ENCODE measurements at regions not wholly inside any gene's neighbourhood (a gene's known extent, or its start where the extent isn't known, plus 50 kb on each side); places are given as distances from the start of the nearest gene placed in this dataset.
A peak's percentile ranks its signal among the peaks of the same experiment; 100 is the strongest.
"Not testable (repeated sequence)": the region's sequence is repeated elsewhere in the genome, so short reads cannot be mapped to it uniquely, and the experiment has no call there.

- not testable (repeated sequence) for H3K9me3 ChIP-seq (ENCODE audit: control insufficient read depth, low read length); H3K27ac ChIP-seq (ENCODE audit: low read depth, low read length, severe bottlenecking); H3K36me3 ChIP-seq (ENCODE audit: control insufficient read depth, insufficient read depth, low read length); H3K4me3 ChIP-seq (ENCODE audit: extremely low read depth, insufficient read depth, low read length, poor library complexity, severe bottlenecking)
- peaks cover 24% of the 10 kb centered on the region for H3K4me1 ChIP-seq (ENCODE audit: control insufficient read depth, insufficient read depth, low read length, poor library complexity, severe bottlenecking)
- 100% methylated on average over 2 of the region's 5 CpGs for WGBS, 2 experiments (ENCODE audit: insufficient coverage in 2 of 2)
Observed at GRCh38 chr14:89547047-89547446, 130.0 kb upstream of the FOXN3 start.

DNA sequence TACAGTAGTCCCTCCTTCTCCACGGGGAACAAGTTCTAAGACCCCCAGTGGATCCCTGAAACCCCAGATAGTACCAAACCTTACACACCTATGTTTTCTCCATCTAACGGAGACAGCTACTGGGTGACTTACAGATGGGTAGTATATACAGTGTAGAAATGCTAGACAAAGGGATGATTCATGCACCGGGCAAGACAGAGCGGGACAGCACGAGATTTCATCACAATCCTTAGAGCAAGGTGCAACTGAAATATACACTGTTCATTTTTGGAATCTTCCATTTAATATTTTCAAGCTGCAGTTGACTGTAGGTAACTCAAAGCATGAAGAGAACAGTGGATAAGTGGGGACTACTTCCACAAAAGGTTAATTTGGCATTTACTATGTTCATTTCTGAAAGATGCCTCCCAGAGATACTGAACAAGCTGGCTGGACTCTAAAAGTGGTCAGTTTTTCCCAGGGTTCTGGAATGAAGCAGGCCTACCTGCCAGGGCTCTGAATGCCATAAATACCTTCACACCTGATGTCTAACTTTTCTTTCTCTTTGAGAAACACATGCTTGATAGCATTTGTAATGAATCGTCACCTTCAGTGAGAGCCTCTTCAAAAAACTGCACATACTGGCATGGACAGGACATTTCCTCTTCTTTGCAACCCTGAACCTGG lies 127.7 kb upstream of the FOXN3 start:
- H3K4me1 ChIP-seq (ENCODE audit: control insufficient read depth, insufficient read depth, low read length, poor library complexity, severe bottlenecking), result peaks cover 13% of the 10 kb centered on the region
- no peaks in the 10 kb centered on the region for H3K36me3 ChIP-seq (ENCODE audit: control insufficient read depth, insufficient read depth, low read length)
- H3K4me3 ChIP-seq (ENCODE audit: extremely low read depth, insufficient read depth, low read length, poor library complexity, severe bottlenecking), result no peak overlapping the region
- WGBS, 2 experiments (ENCODE audit: insufficient coverage in 2 of 2), result 93 to 95% methylated on average over 2 to 4 of the region's 6 CpGs
- no peak overlapping the region for H3K27ac ChIP-seq (ENCODE audit: low read depth, low read length, severe bottlenecking)
- no peaks in the 10 kb centered on the region for H3K9me3 ChIP-seq (ENCODE audit: control insufficient read depth, low read length)

- WGBS, 2 experiments (ENCODE audit: insufficient coverage in 2 of 2), result 60 to 70% methylated on average over 1 to 2 of the region's 7 CpGs
- Histone ChIP-seq H3K4me3 (ENCODE audit: extremely low read depth, insufficient read depth, low read length, poor library complexity, severe bottlenecking) (no peak overlapping the region), H3K27ac (ENCODE audit: low read depth, low read length, severe bottlenecking) (peak overlapping the region; percentile 64)
Observed at GRCh38 chr14:89543425-89543790, 126.4 kb upstream of the FOXN3 start.

GRCh38 chr14:89542786-89543424 lies 125.9 kb upstream of the FOXN3 start:
- H3K4me1 ChIP-seq (ENCODE audit: control insufficient read depth, insufficient read depth, low read length, poor library complexity, severe bottlenecking), result peaks cover 6% of the 10 kb centered on the region
- peaks cover 3% of the 10 kb centered on the region for H3K36me3 ChIP-seq (ENCODE audit: control insufficient read depth, insufficient read depth, low read length)
- peak overlapping the region; percentile 64 for H3K27ac ChIP-seq (ENCODE audit: low read depth, low read length, severe bottlenecking)
- no peaks in the 10 kb centered on the region for H3K9me3 ChIP-seq (ENCODE audit: control insufficient read depth, low read length)
- 40 to 52% methylated on average over 1 to 4 of the region's 4 CpGs for WGBS, 2 experiments (ENCODE audit: insufficient coverage in 2 of 2)
- H3K4me3 ChIP-seq (ENCODE audit: extremely low read depth, insufficient read depth, low read length, poor library complexity, severe bottlenecking), result no peak overlapping the region

More at GRCh38 chr14:89543425-89543790, 126.4 kb upstream of the FOXN3 start:
- H3K36me3 ChIP-seq (ENCODE audit: control insufficient read depth, insufficient read depth, low read length), result no peaks in the 10 kb centered on the region
- H3K9me3 ChIP-seq (ENCODE audit: control insufficient read depth, low read length), result no peaks in the 10 kb centered on the region
- H3K4me1 ChIP-seq (ENCODE audit: control insufficient read depth, insufficient read depth, low read length, poor library complexity, severe bottlenecking), result peaks cover 6% of the 10 kb centered on the region

DNA sequence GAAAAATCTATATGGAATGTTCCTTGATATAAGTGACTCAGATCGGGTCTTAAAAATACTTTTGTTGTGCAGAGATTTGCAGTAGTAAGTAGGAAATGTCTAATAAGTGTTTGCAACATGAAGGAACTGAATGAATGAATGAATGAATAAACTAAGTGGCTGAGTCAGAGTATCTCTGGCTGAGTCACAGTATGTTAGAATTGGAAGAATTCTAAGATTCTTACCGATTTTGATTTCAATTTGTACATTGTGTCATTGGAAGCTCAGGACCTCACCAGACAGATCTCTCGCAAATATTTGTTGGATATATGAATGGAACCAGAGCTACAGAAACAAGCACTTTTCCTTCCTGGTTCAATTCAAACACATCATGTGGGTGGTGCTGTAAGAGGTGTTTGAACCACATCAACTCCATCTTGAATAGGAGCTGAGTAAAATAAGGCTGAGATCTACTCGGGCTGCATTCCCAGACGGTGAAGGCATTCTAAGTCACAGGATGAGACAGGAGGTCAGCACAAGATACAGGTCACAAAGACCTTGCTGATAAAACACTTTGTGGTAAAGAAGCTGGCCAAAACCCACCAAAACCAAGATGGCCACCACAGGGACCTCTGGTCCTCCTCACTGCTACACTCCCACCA lies 123.9 kb upstream of the FOXN3 start:
- Histone ChIP-seq H3K4me3 (ENCODE audit: extremely low read depth, insufficient read depth, low read length, poor library complexity, severe bottlenecking) (no peak overlapping the region), H3K27ac (ENCODE audit: low read depth, low read length, severe bottlenecking) (no peak overlapping the region), H3K9me3 (ENCODE audit: control insufficient read depth, low read length) (no peaks in the 10 kb centered on the region), H3K36me3 (ENCODE audit: control insufficient read depth, insufficient read depth, low read length) (peaks cover 3% of the 10 kb centered on the region), H3K4me1 (ENCODE audit: control insufficient read depth, insufficient read depth, low read length, poor library complexity, severe bottlenecking) (peaks cover 6% of the 10 kb centered on the region)
- WGBS, 2 experiments (ENCODE audit: insufficient coverage in 2 of 2), result 98 to 100% methylated on average over 4 to 5 of the region's 5 CpGs

DNA sequence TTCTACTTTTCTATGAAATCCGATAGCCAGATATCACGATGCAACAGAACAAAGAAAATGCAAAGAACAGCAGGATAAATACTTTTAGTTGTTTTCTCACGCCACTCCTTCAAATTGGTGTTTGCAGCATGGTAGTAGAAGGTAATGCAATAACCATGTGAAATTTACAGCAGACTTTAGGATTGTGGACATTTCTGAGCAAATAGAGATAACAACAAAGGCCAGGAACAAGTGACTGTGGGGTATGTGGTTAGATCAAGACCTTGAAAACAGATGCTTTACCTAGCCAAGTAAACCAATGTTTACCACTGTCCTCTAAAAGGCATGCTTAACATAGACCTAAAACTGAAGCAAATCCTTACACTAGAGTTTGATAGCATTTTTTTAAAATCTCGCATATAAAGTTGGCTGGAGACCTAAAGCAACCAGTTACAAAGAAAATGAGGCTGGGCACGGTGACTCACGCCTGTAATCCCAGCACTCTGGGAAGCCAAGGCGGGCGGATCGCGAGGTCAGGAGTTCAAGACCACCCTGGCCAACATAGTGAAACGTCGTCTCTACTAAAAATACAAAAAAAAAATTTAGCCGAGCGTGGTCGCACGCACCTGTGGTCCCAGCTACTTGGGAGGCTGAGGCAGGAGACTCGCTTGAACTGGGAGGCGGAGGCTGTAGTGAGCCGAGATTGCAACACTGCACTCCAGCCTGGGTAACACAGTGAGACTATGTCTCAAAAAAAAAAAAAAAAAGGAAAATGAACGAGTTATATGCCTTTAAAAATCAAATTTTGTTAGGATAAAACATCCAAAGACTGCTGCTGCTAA lies 123.2 kb upstream of the FOXN3 start:
- peaks cover 3% of the 10 kb centered on the region for H3K36me3 ChIP-seq (ENCODE audit: control insufficient read depth, insufficient read depth, low read length)
- WGBS, 2 experiments (ENCODE audit: insufficient coverage in 2 of 2), result 95 to 96% methylated on average over 16 to 17 of the region's 20 CpGs
- peaks cover 6% of the 10 kb centered on the region for H3K4me1 ChIP-seq (ENCODE audit: control insufficient read depth, insufficient read depth, low read length, poor library complexity, severe bottlenecking)
- no peaks in the 10 kb centered on the region for H3K9me3 ChIP-seq (ENCODE audit: control insufficient read depth, low read length)
- H3K27ac ChIP-seq (ENCODE audit: low read depth, low read length, severe bottlenecking), result peak overlapping the region; percentile 3
- no peak overlapping the region for H3K4me3 ChIP-seq (ENCODE audit: extremely low read depth, insufficient read depth, low read length, poor library complexity, severe bottlenecking)

DNA sequence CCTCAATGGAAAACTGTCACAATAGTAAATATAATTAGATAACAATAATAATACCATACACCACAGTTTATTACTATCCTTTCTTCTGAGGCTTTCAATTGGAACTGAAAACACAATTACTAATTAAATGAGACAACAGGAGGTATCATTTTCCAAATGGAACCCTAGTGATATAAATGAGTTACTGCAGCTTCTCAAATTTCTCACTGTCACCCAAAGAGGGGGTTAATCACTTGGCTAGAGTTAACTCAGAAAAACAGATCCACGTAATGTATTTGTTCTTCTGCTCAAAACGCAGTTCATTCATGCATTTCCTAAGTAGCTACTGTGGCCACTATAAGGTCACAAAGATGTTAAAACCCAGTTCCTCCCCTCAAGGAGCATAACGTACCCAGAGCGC lies 120.9 kb upstream of the FOXN3 start:
- Histone ChIP-seq H3K4me1 (ENCODE audit: control insufficient read depth, insufficient read depth, low read length, poor library complexity, severe bottlenecking) (peaks cover 6% of the 10 kb centered on the region), H3K27ac (ENCODE audit: low read depth, low read length, severe bottlenecking) (no peak overlapping the region), H3K9me3 (ENCODE audit: control insufficient read depth, low read length) (no peaks in the 10 kb centered on the region), H3K36me3 (ENCODE audit: control insufficient read depth, insufficient read depth, low read length) (peaks cover 3% of the 10 kb centered on the region), H3K4me3 (ENCODE audit: extremely low read depth, insufficient read depth, low read length, poor library complexity, severe bottlenecking) (no peak overlapping the region)
- WGBS, 2 experiments (ENCODE audit: insufficient coverage in 2 of 2), result 92 to 100% methylated on average over 2 to 4 of the region's 4 CpGs

DNA sequence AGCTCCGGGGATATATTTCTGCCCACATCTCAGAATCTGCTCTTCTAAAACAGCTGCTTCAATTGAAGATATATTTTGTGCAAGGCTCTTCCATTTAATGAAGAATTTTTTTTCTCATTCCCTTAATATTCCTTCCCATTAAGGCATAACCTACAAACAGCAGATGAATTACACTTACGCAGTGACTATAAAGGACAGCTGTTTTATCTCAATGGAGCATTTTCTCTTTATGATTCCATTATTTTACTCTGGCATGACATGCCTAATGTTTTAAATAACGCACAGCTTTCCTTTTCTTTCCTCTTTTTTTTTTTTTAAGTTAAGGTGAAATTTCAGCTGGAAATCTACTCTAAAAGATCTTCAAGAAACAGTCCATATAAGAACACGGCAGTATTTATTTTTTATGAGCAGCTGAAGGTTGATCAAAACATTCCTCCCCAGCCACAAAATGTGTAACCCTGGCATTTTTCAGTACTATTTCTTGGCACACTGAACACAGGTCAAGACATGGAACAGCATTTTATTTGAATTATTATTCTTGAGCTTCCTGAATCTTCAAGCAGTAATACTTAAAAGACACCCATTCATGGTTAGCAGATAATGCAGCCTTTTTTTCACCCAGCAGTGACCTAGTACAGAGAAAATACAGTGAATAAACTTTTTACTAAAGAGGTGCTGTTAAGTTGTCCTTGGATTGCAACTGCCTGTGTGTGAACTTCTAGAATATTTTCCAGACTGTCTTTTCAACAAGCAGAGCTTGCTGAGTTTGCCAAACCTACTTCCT lies 118.1 kb upstream of the FOXN3 start:
- Histone ChIP-seq H3K9me3 (ENCODE audit: control insufficient read depth, low read length) (no peaks in the 10 kb centered on the region), H3K4me3 (ENCODE audit: extremely low read depth, insufficient read depth, low read length, poor library complexity, severe bottlenecking) (no peak overlapping the region), H3K36me3 (ENCODE audit: control insufficient read depth, insufficient read depth, low read length) (peaks cover 3% of the 10 kb centered on the region), H3K4me1 (ENCODE audit: control insufficient read depth, insufficient read depth, low read length, poor library complexity, severe bottlenecking) (no peaks in the 10 kb centered on the region), H3K27ac (ENCODE audit: low read depth, low read length, severe bottlenecking) (no peak overlapping the region)
- 100% methylated on average over 1 to 2 of the region's 4 CpGs for WGBS, 2 experiments (ENCODE audit: insufficient coverage in 2 of 2)

DNA sequence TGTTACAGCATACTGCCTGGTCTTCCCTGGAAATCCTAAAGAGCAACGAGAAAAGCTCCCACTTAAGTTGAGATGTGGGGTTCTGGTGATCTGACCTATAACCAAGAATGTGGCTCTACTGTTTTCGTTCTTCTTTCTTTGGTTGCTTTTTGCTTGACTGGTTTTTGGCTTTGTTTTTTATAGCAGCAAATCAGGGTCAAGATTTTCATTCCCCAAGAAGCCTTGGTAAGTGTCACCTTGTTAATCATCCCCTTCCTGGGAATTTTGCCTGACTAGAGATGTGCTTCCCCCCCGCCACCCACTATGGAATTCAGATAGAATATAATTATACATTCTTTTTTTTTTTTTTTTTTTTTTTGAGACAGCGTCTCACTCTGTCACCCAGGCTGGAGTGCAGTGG lies 116.7 kb upstream of the FOXN3 start:
- no peaks in the 10 kb centered on the region for H3K9me3 ChIP-seq (ENCODE audit: control insufficient read depth, low read length)
- H3K4me1 ChIP-seq (ENCODE audit: control insufficient read depth, insufficient read depth, low read length, poor library complexity, severe bottlenecking), result no peaks in the 10 kb centered on the region
- peaks cover 3% of the 10 kb centered on the region for H3K36me3 ChIP-seq (ENCODE audit: control insufficient read depth, insufficient read depth, low read length)
- no peak overlapping the region for H3K27ac ChIP-seq (ENCODE audit: low read depth, low read length, severe bottlenecking)
- WGBS, 2 experiments (ENCODE audit: insufficient coverage in 2 of 2), result no CpG with 5 or more reads among the region's 4 CpGs
- H3K4me3 ChIP-seq (ENCODE audit: extremely low read depth, insufficient read depth, low read length, poor library complexity, severe bottlenecking), result no peak overlapping the region

- Histone ChIP-seq H3K9me3 (ENCODE audit: control insufficient read depth, low read length) (no peaks in the 10 kb centered on the region), H3K27ac (ENCODE audit: low read depth, low read length, severe bottlenecking) (no peak overlapping the region), H3K4me3 (ENCODE audit: extremely low read depth, insufficient read depth, low read length, poor library complexity, severe bottlenecking) (no peak overlapping the region), H3K4me1 (ENCODE audit: control insufficient read depth, insufficient read depth, low read length, poor library complexity, severe bottlenecking) (no peaks in the 10 kb centered on the region), H3K36me3 (ENCODE audit: control insufficient read depth, insufficient read depth, low read length) (peaks cover 2% of the 10 kb centered on the region)
- WGBS, 2 experiments (ENCODE audit: insufficient coverage in 2 of 2), result 86 to 91% methylated on average over 9 to 10 of the region's 12 CpGs
Observed at GRCh38 chr14:89533136-89533535, 116.1 kb upstream of the FOXN3 start.

Measured in mesodermal cell (in vitro differentiated cells).